ENCODE measurements at regions not wholly inside any gene's neighbourhood (a gene's known extent, or its start where the extent isn't known, plus 50 kb on each side); places are given as distances from the start of the nearest gene placed in this dataset.

DNA sequence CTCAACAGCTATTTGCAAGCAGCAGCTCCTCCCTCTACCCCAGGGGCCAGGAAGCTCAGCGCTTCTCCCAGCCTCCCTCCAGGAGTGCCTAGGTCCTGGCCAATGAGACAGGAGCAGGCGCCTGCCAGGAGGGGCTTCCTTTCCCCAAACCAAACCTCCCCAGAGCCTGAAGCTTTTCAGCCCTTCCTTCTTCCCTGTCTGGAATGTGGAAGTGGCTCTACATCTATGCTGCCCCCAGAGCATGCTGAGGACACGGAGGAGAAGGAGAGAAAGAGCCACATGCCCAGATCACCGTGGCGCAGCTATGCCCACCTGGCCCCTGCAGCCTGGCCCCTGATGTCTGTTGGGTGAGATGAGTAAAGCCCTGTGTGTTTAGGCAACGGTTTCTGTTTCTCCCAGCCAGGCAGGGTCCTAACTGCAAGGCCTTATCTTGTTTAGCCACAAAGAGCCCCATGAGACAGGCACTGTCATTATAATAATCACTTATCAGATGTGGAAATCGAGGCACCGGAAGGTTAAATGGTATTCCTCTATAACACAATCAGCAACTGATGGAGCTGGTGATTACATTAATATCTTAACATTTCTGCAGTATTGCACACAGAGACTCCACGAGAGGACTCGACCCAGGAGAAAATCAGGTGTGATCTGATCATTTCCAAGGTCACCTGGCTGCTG lies 315.8 kb downstream of the CTTN start:
- TF ChIP-seq, protein P1, sequence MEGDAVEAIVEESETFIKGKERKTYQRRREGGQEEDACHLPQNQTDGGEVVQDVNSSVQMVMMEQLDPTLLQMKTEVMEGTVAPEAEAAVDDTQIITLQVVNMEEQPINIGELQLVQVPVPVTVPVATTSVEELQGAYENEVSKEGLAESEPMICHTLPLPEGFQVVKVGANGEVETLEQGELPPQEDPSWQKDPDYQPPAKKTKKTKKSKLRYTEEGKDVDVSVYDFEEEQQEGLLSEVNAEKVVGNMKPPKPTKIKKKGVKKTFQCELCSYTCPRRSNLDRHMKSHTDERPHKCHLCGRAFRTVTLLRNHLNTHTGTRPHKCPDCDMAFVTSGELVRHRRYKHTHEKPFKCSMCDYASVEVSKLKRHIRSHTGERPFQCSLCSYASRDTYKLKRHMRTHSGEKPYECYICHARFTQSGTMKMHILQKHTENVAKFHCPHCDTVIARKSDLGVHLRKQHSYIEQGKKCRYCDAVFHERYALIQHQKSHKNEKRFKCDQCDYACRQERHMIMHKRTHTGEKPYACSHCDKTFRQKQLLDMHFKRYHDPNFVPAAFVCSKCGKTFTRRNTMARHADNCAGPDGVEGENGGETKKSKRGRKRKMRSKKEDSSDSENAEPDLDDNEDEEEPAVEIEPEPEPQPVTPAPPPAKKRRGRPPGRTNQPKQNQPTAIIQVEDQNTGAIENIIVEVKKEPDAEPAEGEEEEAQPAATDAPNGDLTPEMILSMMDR (IDR thresholded peaks at IDR 0.05; ENCODE audit: insufficient read depth, low read depth, low read length), result no peak
- no peak for TF ChIP-seq EZH2 (IDR thresholded peaks at IDR 0.05; ENCODE audit: insufficient read depth, low read length)
